ENCODE measurements at regions not wholly inside any gene's neighbourhood (a gene's known extent, or its start where the extent isn't known, plus 50 kb on each side); places are given as distances from the start of the nearest gene placed in this dataset.

GRCh38 chr2:239826786-239827522, 198.2 kb downstream of the NDUFA10 start:
- TF ChIP-seq CTCF (IDR thresholded peaks at IDR 0.05) (no peak), POLR2A (IDR thresholded peaks at IDR 0.05) (no peak)

All from testis (tissue), 2 donors.